Left colon (tissue), 2 donors: ENCODE measurements at regions not wholly inside any gene's neighbourhood (a gene's known extent, or its start where the extent isn't known, plus 50 kb on each side); places are given as distances from the start of the nearest gene placed in this dataset.
A peak's percentile ranks its signal among the peaks of the same experiment; 100 is the strongest.

ENCODE experiments used
- ATAC-seq: fragments of 200-7000 bp; cut with Tn5 transposase; one replicate; pipeline ENCODE4 v1.9.1; 2020; ENCODE audit warnings: mild to moderate bottlenecking, moderate library complexity
- DNase-seq, 2 donors: peaks; one replicate each; pipeline ENCODE4 v3.0.0-alpha.2; 2020
- intact Hi-C, 2 donors: fragments of 100-400 bp; cut with DNase I in 1 of 2; cut with micrococcal nuclease in 1 of 2; formaldehyde crosslinking; loops; one replicate each; pipeline versions ENCODE4 v1.11.2 to v1.14.0; 2022; cut with DNase I, micrococcal nuclease
- donor health status: DM: no; HTN: no; CAD: no.
- donor health status: DM: yes; HTN: yes; CAD: no.

- intact Hi-C loops, result no loop called here
- ATAC-seq, result no peak
- DNase-seq, result no peak
These were observed 98.2 kb downstream of the KCNF1 start for GRCh38 chr2:11009891-11010290.

GRCh38 chr2:11011359-11011758 lies 99.6 kb downstream of the KCNF1 start:
- intact Hi-C loops, result no loop called here
- DNase-seq (no peak), ATAC-seq (no peak)

GRCh38 chr2:11012131-11012693 lies 100.5 kb downstream of the KCNF1 start:
- no peak for ATAC-seq
- intact Hi-C loops, result no loop called here
- no peak for DNase-seq

DNA sequence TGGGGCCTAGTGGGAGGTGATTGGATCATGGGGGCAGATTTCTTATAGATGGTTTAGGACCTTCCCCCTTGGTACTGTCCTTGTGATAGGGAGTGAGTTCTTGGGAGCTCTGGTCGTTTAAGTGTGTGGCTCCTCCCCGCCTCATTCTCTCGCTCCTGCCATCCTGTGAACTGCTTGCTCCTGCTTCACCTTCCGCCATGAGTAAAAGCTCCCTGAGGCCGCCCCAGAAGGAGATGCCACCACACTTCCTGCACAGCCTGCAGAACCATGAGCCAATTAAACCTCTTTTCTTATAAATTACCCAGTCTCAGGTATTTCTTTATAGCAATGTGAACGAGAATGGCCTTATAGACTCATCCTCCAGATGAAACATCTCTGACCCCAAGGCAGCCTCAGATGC lies 101.5 kb downstream of the KCNF1 start:
- intact Hi-C loops, result no loop called here

GRCh38 chr2:11014026-11014425 lies 102.3 kb downstream of the KCNF1 start:
- intact Hi-C loops, result no loop called here
- no peak for DNase-seq
- ATAC-seq, result no peak

More for the DNA sequence above, 101.5 kb downstream of the KCNF1 start:
- ATAC-seq (no peak), DNase-seq (no peak)

GRCh38 chr2:11016735-11017388 lies 105.1 kb downstream of the KCNF1 start:
- intact Hi-C loops, result no loop called here
- no peak for DNase-seq
- no peak for ATAC-seq

GRCh38 chr2:11017921-11018320 lies 106.2 kb downstream of the KCNF1 start:
- DNase-seq (no peak), ATAC-seq (no peak)
- intact Hi-C loops, result no loop called here

- ATAC-seq (no peak), DNase-seq (no peak)
- intact Hi-C loops, result no loop called here
These were observed 107.0 kb downstream of the KCNF1 start for GRCh38 chr2:11018651-11019185.

- ATAC-seq, result no peak
- DNase-seq, result no peak
- intact Hi-C loops, result no loop called here
These were observed 107.9 kb downstream of the KCNF1 start for GRCh38 chr2:11019614-11020013.

DNA sequence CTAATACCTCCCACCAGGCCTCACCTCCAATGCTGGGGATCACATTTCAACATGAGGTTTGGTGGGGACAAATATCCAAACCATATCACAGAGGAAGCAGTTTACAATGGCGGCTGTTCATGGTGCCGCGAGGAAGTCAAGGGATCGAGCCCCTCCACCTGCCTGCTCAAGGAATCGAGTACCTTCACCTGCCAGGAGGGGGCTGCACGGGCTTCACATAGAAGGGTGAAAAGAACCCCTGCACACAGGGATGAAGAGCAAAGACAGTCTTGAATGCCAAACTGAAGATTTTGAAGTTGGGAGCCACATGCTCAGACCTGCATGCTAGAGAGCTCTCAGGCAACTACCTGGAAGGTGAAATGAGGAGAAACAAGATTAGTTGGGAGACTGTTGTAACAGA lies 110.3 kb downstream of the KCNF1 start:
- DNase-seq, result no peak
- ATAC-seq, result no peak
- intact Hi-C loops, result no loop called here

DNA sequence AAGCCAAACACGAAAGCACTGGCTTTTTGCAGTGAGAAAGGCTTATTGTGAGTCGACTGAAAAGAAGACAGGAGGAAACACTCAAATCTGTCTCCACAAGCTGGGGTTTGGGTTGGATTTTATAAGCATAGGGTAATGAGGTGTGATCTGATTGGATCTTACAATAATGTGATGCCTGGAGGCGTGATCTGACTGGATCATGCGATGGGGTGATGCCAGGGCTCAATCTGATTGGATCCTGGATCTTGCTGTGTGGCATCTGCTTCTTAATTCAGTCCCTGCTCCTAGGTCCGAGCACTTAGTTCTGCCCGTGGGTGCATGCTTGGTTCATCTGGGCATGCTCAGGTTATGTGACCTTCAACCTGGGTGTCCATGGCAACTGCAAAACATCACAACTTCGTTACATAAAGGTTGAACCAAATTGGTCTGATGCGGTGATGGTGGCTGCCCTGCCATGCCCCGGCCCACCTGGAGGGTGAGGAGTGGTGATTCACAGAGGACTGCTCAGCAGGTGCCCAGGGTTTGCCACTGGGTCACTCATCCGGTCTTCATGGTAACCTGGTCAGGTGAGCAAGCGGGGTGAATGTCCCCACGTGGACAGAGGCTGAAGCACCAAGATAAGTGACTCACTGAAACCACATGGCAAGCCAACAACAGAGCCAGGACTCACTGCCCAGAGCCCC lies 111.0 kb downstream of the KCNF1 start:
- ATAC-seq (no peak), DNase-seq (no peak)
- intact Hi-C loops, result no loop called here

GRCh38 chr2:11023326-11024258 lies 111.9 kb downstream of the KCNF1 start:
- DNase-seq, result no peak
- intact Hi-C loops, result no loop called here
- ATAC-seq, result no peak

DNA sequence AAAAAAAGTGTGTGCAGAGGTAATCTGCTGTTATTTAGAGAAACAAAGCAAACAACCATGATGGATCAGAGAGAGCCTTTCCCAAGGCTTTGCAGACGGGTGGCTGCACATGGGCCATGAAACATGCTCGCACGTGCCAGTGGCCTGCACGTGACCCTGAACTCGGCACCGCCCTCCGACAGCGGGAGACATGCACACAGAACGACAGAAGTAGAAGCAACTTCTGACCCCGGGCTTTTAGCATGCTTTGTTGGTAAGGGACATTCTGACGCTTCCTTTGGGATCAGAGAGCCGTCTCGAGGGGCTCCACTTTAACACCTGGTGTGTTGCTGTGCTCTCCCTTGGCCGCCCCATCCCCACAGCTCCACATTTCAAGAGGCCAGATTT lies 112.5 kb downstream of the KCNF1 start:
- DNase-seq (peak in 1 of 2 donors; percentile 12), ATAC-seq (peak; percentile 59)
- intact Hi-C loops, result no loop called here

DNA sequence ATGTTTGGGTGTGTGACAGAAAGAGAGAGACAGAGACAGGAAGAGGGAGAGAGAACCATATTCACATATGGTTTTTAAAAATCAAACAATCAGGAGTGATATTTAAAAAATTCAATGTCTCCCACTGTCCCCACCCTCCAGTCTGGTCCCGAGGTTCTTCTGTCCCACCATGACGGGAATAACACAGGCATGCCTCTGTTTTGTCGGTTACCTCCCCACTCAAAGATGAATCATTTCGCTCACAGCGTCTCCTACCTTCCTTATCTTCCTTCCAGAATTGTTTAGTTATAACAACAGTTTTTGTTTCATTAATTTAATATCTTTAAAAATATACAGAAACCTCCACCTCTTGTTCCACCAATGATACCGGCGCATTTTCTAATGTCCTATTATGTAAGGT lies 113.0 kb downstream of the KCNF1 start:
- intact Hi-C loops, result no loop called here
- no peak for DNase-seq
- no peak for ATAC-seq

DNA sequence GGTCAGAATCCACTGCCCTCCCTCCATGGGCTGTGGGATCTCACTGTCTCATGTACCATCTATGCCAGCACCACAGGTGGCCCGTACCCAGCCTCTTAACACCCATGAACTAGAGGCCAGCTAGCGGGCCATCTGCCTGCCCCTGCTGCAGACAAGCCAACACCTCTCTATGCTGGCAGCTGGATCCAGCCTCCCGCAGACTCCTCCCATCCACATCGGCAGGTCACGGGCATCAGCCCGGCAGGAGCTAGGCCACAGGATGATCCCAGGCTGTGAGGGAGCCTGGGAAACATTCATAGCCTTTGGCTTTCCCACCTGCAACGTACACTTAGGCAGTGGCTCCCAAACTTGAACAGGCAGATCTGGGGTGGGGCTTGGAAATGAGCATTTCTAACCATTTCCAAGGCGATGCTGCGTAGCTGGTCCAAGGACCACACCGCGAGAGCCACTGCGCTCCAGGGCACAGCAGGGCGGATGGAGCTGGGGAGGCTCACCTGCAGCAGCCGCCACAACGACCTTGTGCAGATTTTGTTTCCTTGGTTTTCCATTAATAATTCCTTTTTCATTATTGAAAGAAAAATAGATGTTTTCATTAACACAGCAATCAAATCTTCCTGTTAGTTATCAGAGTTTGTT lies 114.7 kb downstream of the KCNF1 start:
- intact Hi-C loops, result no loop called here
- DNase-seq (no peak), ATAC-seq (no peak)

DNA sequence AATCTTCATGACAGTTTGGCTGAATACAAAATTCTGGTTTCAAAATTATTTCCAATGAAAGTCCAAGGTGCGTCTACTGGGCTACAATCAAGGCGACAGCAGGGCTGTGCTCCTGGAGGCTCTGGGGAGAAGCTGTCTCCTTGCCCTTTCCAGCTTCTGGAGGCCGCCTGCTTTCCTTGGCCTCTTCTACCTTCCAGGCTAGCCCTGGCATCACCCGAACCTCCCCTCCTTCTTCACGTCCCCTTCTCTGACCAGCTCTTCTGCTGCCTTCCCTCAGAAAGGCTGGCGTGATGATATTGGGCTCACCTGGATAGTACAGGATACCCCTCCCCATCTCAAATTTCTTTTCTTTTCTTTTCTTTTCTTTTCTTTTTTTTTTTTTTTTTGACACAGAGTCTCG lies 115.5 kb downstream of the KCNF1 start:
- intact Hi-C loops, result no loop called here
- DNase-seq (no peak), ATAC-seq (no peak)

GRCh38 chr2:11028407-11028916 lies 116.7 kb downstream of the KCNF1 start:
- intact Hi-C loops, result no loop called here
- ATAC-seq (no peak), DNase-seq (no peak)

- DNase-seq (no peak), ATAC-seq (no peak)
- intact Hi-C loops, result no loop called here
These were observed 117.4 kb downstream of the KCNF1 start for GRCh38 chr2:11029136-11029535.

- intact Hi-C loops, result no loop called here
- ATAC-seq, result no peak
- DNase-seq, result no peak
These were observed 118.3 kb downstream of the KCNF1 start for GRCh38 chr2:11030036-11030435.
